NT2/D1 (cell line): ENCODE measurements at regions not wholly inside any gene's neighbourhood (a gene's known extent, or its start where the extent isn't known, plus 50 kb on each side); places are given as distances from the start of the nearest gene placed in this dataset.

Experiments used
- SUZ12 ChIP-seq: IDR thresholded peaks from 2 replicates; pipeline ENCODE4 v1.6.1; 2011; ENCODE audit not compliant: insufficient read length, insufficient read depth; ENCODE audit errors: extremely low read depth
- ZNF274 ChIP-seq: IDR thresholded peaks from 2 replicates; pipeline ENCODE4 v1.6.1; 2011; ENCODE audit warnings: mild to moderate bottlenecking, low read depth, low read length

GRCh38 chr2:129896226-129897100 lies 83.0 kb upstream of the RAB6C start:
- no peak for TF ChIP-seq ZNF274
- TF ChIP-seq SUZ12 = no peak
